ENCODE measurements at regions not wholly inside any gene's neighbourhood (a gene's known extent, or its start where the extent isn't known, plus 50 kb on each side); places are given as distances from the start of the nearest gene placed in this dataset.

- Histone ChIP-seq H3K27me3 (ENCODE audit: insufficient read depth, low read length) (no peaks in the 10 kb centered on the region), H3K9me3 (ENCODE audit: insufficient read depth, low read depth, low read length) (no peaks in the 10 kb centered on the region), H3K27ac (ENCODE audit: low read depth, low read length) (no peak overlapping the region), H3K36me3 (ENCODE audit: insufficient read depth, low read length) (no peaks in the 10 kb centered on the region), H3K9ac (ENCODE audit: low read depth, low read length) (no peak overlapping the region), H3K4me3 (ENCODE audit: low read length) (no peak overlapping the region), H3K4me1 (ENCODE audit: insufficient read depth, low read length) (no peaks in the 10 kb centered on the region)
- WGBS, result 94% methylated on average over 2 of the region's 2 CpGs
These were observed 304.2 kb upstream of the LMCD1 start for GRCh38 chr3:8197384-8197783.

GRCh38 chr3:8198605-8199004 is 303.0 kb upstream of the LMCD1 start:
- no peak overlapping the region for H3K4me3 ChIP-seq (ENCODE audit: low read length)
- H3K27ac ChIP-seq (ENCODE audit: low read depth, low read length), result no peak overlapping the region
- H3K4me1 ChIP-seq (ENCODE audit: insufficient read depth, low read length), result no peaks in the 10 kb centered on the region
- H3K36me3 ChIP-seq (ENCODE audit: insufficient read depth, low read length), result no peaks in the 10 kb centered on the region
- H3K27me3 ChIP-seq (ENCODE audit: insufficient read depth, low read length), result no peaks in the 10 kb centered on the region
- WGBS, result 92% methylated on average over 3 of the region's 4 CpGs
- no peak overlapping the region for H3K9ac ChIP-seq (ENCODE audit: low read depth, low read length)
- H3K9me3 ChIP-seq (ENCODE audit: insufficient read depth, low read depth, low read length), result no peaks in the 10 kb centered on the region

GRCh38 chr3:8200996-8201395 is 300.6 kb upstream of the LMCD1 start:
- Histone ChIP-seq H3K4me1 (ENCODE audit: insufficient read depth, low read length) (peaks cover 3% of the 10 kb centered on the region; the same call in 1 of the 2 replicates), H3K27me3 (ENCODE audit: insufficient read depth, low read length) (no peaks in the 10 kb centered on the region), H3K27ac (ENCODE audit: low read depth, low read length) (no peak overlapping the region), H3K9me3 (ENCODE audit: insufficient read depth, low read depth, low read length) (no peaks in the 10 kb centered on the region), H3K9ac (ENCODE audit: low read depth, low read length) (no peak overlapping the region), H3K36me3 (ENCODE audit: insufficient read depth, low read length) (no peaks in the 10 kb centered on the region), H3K4me3 (ENCODE audit: low read length) (no peak overlapping the region)
- 93% methylated on average over 3 of the region's 3 CpGs for WGBS

GRCh38 chr3:8201886-8202285 is 299.7 kb upstream of the LMCD1 start:
- peaks cover 3% of the 10 kb centered on the region; the same call in 1 of the 2 replicates for H3K4me1 ChIP-seq (ENCODE audit: insufficient read depth, low read length)
- no peak overlapping the region for H3K27ac ChIP-seq (ENCODE audit: low read depth, low read length)
- H3K9me3 ChIP-seq (ENCODE audit: insufficient read depth, low read depth, low read length), result no peaks in the 10 kb centered on the region
- no peak overlapping the region for H3K9ac ChIP-seq (ENCODE audit: low read depth, low read length)
- H3K4me3 ChIP-seq (ENCODE audit: low read length), result no peak overlapping the region
- WGBS, result 89% methylated on average over 4 of the region's 4 CpGs
- no peaks in the 10 kb centered on the region for H3K36me3 ChIP-seq (ENCODE audit: insufficient read depth, low read length)
- no peaks in the 10 kb centered on the region for H3K27me3 ChIP-seq (ENCODE audit: insufficient read depth, low read length)

- H3K36me3 ChIP-seq (ENCODE audit: insufficient read depth, low read length), result no peaks in the 10 kb centered on the region
- peaks cover 3% of the 10 kb centered on the region; the same call in 1 of the 2 replicates for H3K4me1 ChIP-seq (ENCODE audit: insufficient read depth, low read length)
- no peak overlapping the region for H3K4me3 ChIP-seq (ENCODE audit: low read length)
- 92% methylated on average over 5 of the region's 5 CpGs for WGBS
- no peak overlapping the region for H3K27ac ChIP-seq (ENCODE audit: low read depth, low read length)
- H3K9me3 ChIP-seq (ENCODE audit: insufficient read depth, low read depth, low read length), result no peaks in the 10 kb centered on the region
- no peak overlapping the region for H3K9ac ChIP-seq (ENCODE audit: low read depth, low read length)
- no peaks in the 10 kb centered on the region for H3K27me3 ChIP-seq (ENCODE audit: insufficient read depth, low read length)
These were observed 297.3 kb upstream of the LMCD1 start for GRCh38 chr3:8204331-8204730.

GRCh38 chr3:8204853-8205650 is 296.6 kb upstream of the LMCD1 start:
- Histone ChIP-seq H3K27ac (ENCODE audit: low read depth, low read length) (no peak overlapping the region), H3K9me3 (ENCODE audit: insufficient read depth, low read depth, low read length) (no peaks in the 10 kb centered on the region), H3K4me3 (ENCODE audit: low read length) (no peak overlapping the region), H3K9ac (ENCODE audit: low read depth, low read length) (no peak overlapping the region), H3K27me3 (ENCODE audit: insufficient read depth, low read length) (no peaks in the 10 kb centered on the region), H3K36me3 (ENCODE audit: insufficient read depth, low read length) (no peaks in the 10 kb centered on the region), H3K4me1 (ENCODE audit: insufficient read depth, low read length) (peaks cover 3% of the 10 kb centered on the region; the same call in 1 of the 2 replicates)
- 95% methylated on average over 5 of the region's 5 CpGs for WGBS

- Histone ChIP-seq H3K4me3 (ENCODE audit: low read length) (no peak overlapping the region), H3K9me3 (ENCODE audit: insufficient read depth, low read depth, low read length) (no peaks in the 10 kb centered on the region), H3K4me1 (ENCODE audit: insufficient read depth, low read length) (peaks cover 3% of the 10 kb centered on the region; the same call in 1 of the 2 replicates), H3K9ac (ENCODE audit: low read depth, low read length) (no peak overlapping the region), H3K27ac (ENCODE audit: low read depth, low read length) (no peak overlapping the region), H3K27me3 (ENCODE audit: insufficient read depth, low read length) (no peaks in the 10 kb centered on the region), H3K36me3 (ENCODE audit: insufficient read depth, low read length) (no peaks in the 10 kb centered on the region)
- 99% methylated on average over 2 of the region's 2 CpGs for WGBS
These were observed 295.7 kb upstream of the LMCD1 start for GRCh38 chr3:8205881-8206280.

GRCh38 chr3:8206971-8207617 is 294.5 kb upstream of the LMCD1 start:
- no peaks in the 10 kb centered on the region for H3K36me3 ChIP-seq (ENCODE audit: insufficient read depth, low read length)
- no peak overlapping the region for H3K9ac ChIP-seq (ENCODE audit: low read depth, low read length)
- peaks cover 3% of the 10 kb centered on the region; the same call in 1 of the 2 replicates for H3K4me1 ChIP-seq (ENCODE audit: insufficient read depth, low read length)
- no peaks in the 10 kb centered on the region for H3K9me3 ChIP-seq (ENCODE audit: insufficient read depth, low read depth, low read length)
- no peaks in the 10 kb centered on the region for H3K27me3 ChIP-seq (ENCODE audit: insufficient read depth, low read length)
- no peak overlapping the region for H3K4me3 ChIP-seq (ENCODE audit: low read length)
- H3K27ac ChIP-seq (ENCODE audit: low read depth, low read length), result no peak overlapping the region
- 82% methylated on average over 3 of the region's 3 CpGs for WGBS

GRCh38 chr3:8210882-8211341 is 290.7 kb upstream of the LMCD1 start:
- Histone ChIP-seq H3K27me3 (ENCODE audit: insufficient read depth, low read length) (no peaks in the 10 kb centered on the region), H3K36me3 (ENCODE audit: insufficient read depth, low read length) (no peaks in the 10 kb centered on the region), H3K4me1 (ENCODE audit: insufficient read depth, low read length) (no peaks in the 10 kb centered on the region), H3K4me3 (ENCODE audit: low read length) (no peak overlapping the region), H3K9ac (ENCODE audit: low read depth, low read length) (no peak overlapping the region), H3K27ac (ENCODE audit: low read depth, low read length) (no peak overlapping the region), H3K9me3 (ENCODE audit: insufficient read depth, low read depth, low read length) (no peaks in the 10 kb centered on the region)
- WGBS, result 93% methylated on average over 2 of the region's 2 CpGs

GRCh38 chr3:8212794-8213193 is 288.8 kb upstream of the LMCD1 start:
- 53% methylated on average over 3 of the region's 4 CpGs for WGBS
- H3K4me3 ChIP-seq (ENCODE audit: low read length), result no peak overlapping the region
- no peak overlapping the region for H3K27ac ChIP-seq (ENCODE audit: low read depth, low read length)
- no peaks in the 10 kb centered on the region for H3K9me3 ChIP-seq (ENCODE audit: insufficient read depth, low read depth, low read length)
- no peaks in the 10 kb centered on the region for H3K36me3 ChIP-seq (ENCODE audit: insufficient read depth, low read length)
- H3K9ac ChIP-seq (ENCODE audit: low read depth, low read length), result no peak overlapping the region
- no peaks in the 10 kb centered on the region for H3K27me3 ChIP-seq (ENCODE audit: insufficient read depth, low read length)
- H3K4me1 ChIP-seq (ENCODE audit: insufficient read depth, low read length), result no peaks in the 10 kb centered on the region

GRCh38 chr3:8213286-8213685 is 288.3 kb upstream of the LMCD1 start:
- no peak overlapping the region for H3K9ac ChIP-seq (ENCODE audit: low read depth, low read length)
- no peaks in the 10 kb centered on the region for H3K4me1 ChIP-seq (ENCODE audit: insufficient read depth, low read length)
- no peak overlapping the region for H3K4me3 ChIP-seq (ENCODE audit: low read length)
- H3K36me3 ChIP-seq (ENCODE audit: insufficient read depth, low read length), result no peaks in the 10 kb centered on the region
- H3K9me3 ChIP-seq (ENCODE audit: insufficient read depth, low read depth, low read length), result no peaks in the 10 kb centered on the region
- H3K27ac ChIP-seq (ENCODE audit: low read depth, low read length), result no peak overlapping the region
- H3K27me3 ChIP-seq (ENCODE audit: insufficient read depth, low read length), result no peaks in the 10 kb centered on the region
- 100% methylated on average over 1 of the region's 1 CpG for WGBS

All from HUES64 (cell line).